ENCODE measurements at regions not wholly inside any gene's neighbourhood (a gene's known extent, or its start where the extent isn't known, plus 50 kb on each side); places are given as distances from the start of the nearest gene placed in this dataset.

DNA sequence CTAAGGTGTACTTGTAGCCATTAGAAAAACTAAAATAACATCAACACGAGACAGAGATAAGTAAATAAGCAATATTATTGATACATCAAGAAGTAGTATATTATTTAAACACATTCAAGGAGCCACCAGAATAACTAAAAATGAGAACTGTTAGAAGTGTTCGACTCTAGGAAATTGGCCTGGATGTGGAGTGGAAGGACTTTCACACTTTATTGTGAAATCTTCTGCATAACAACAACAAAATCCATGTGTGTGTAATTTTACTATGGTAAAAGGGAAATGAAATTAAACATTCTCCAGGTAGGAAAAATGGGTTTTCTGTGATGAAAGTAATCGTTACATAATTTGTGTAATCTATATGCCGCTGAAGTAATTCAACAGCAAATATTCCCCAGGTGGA is 96.3 kb upstream of the RNF152 start:
- peak in 2 of 4 donors; percentile 26 to 56 for ATAC-seq
- intact Hi-C loops (cut with DNase I), result no loop called here

GRCh38 chr18:61988100-61988499 is 95.3 kb upstream of the RNF152 start:
- DNase-seq (no peak), ATAC-seq (no peak)
- TF ChIP-seq CTCF (IDR thresholded peaks at IDR 0.05), result no peak
- no peak for TF ChIP-seq POLR2A (IDR thresholded peaks at IDR 0.05)
- Histone ChIP-seq H3K4me3 (no peak overlapping the region), H3K36me3 (no peaks in the 10 kb centered on the region), H3K27me3 (no peaks in the 10 kb centered on the region), H3K27ac (no peak overlapping the region), H3K4me1 (peaks cover 0 to 15% (median 0%) of the 10 kb centered on the region in 4 donors), H3K9me3 (no peaks in the 10 kb centered on the region)
- intact Hi-C loops (cut with DNase I), result no loop called here
- 59% methylated on average over 2 of the region's 2 CpGs for WGBS (ENCODE audit: insufficient coverage, low coverage, low lambda C conversion rate, missing lambda C conversion rate)

More for the DNA sequence above, 96.3 kb upstream of the RNF152 start:
- Histone ChIP-seq H3K27me3 (no peaks in the 10 kb centered on the region), H3K36me3 (no peaks in the 10 kb centered on the region), H3K4me1 (peaks cover 0 to 18% (median 0%) of the 10 kb centered on the region in 4 donors), H3K9me3 (no peaks in the 10 kb centered on the region), H3K4me3 (no peak overlapping the region), H3K27ac (no peak overlapping the region)
- no peak for DNase-seq
- WGBS (ENCODE audit: insufficient coverage, low coverage, low lambda C conversion rate, missing lambda C conversion rate), result 29% methylated on average over 4 of the region's 4 CpGs
- no peak for TF ChIP-seq POLR2A (IDR thresholded peaks at IDR 0.05)
- TF ChIP-seq CTCF (IDR thresholded peaks at IDR 0.05), result no peak

DNA sequence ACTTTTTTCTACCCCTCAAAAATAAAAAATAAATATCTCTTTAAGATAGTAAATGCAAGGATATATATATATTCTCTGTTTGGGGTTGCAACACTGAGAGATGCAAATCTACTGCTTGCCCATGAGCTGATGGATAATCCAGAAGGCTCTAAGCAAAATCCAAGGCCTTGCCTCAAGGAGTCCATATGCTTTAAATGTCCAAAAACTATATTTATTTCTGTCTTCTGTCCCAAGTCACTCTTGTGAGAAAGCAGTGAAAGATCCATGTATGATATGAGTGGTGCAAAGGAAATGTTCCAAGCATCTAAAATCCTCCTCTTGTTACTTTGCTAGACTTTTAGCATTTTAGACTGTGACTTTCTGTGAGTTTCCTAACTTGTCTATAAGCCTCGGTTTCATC is 92.9 kb upstream of the RNF152 start:
- 57% methylated on average over 1 of the region's 1 CpG for WGBS (ENCODE audit: insufficient coverage, low coverage, low lambda C conversion rate, missing lambda C conversion rate)
- peaks cover 0 to 7% (median 0%) of the 10 kb centered on the region in 4 donors for H3K4me1 ChIP-seq
- no peaks in the 10 kb centered on the region for H3K27me3 ChIP-seq
- intact Hi-C loops (cut with DNase I), result no loop called here
- H3K36me3 ChIP-seq, result no peaks in the 10 kb centered on the region
- TF ChIP-seq POLR2A (IDR thresholded peaks at IDR 0.05) (no peak), CTCF (IDR thresholded peaks at IDR 0.05) (no peak)
- ATAC-seq (no peak), DNase-seq (no peak)
- H3K9me3 ChIP-seq, result no peaks in the 10 kb centered on the region
- H3K27ac ChIP-seq, result no peak overlapping the region
- no peak overlapping the region for H3K4me3 ChIP-seq

GRCh38 chr18:61984349-61984748 is 91.5 kb upstream of the RNF152 start:
- Histone ChIP-seq H3K36me3 (no peaks in the 10 kb centered on the region), H3K27ac (no peak overlapping the region), H3K4me3 (no peak overlapping the region), H3K27me3 (no peaks in the 10 kb centered on the region), H3K9me3 (no peaks in the 10 kb centered on the region), H3K4me1 (peaks cover 0 to 13% (median 0%) of the 10 kb centered on the region in 4 donors)
- no peak for ATAC-seq
- no peak for DNase-seq
- no peak for TF ChIP-seq POLR2A (IDR thresholded peaks at IDR 0.05)
- TF ChIP-seq CTCF (IDR thresholded peaks at IDR 0.05), result no peak
- intact Hi-C loops (cut with DNase I), result no loop called here
- 53% methylated on average over 1 of the region's 1 CpG for WGBS (ENCODE audit: insufficient coverage, low coverage, low lambda C conversion rate, missing lambda C conversion rate)

DNA sequence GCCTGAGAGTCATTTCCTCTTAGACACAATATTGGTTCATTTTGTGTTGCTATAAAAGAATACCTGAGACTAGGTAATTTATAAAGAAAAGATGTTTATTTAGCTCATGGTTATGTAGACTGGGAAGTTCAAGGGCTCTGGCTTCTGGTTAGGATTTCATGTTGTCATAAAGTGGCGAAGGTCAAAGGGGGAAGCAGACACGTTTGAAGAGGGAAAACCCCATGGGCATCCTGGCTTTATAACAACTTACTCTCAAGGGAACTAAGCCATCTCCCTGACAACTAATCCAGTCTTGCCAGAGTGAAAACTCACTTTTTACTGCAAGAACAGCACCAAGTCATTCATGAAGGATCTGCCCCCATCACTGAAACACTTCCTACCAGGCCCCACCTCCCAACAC is 89.7 kb upstream of the RNF152 start:
- TF ChIP-seq CTCF (IDR thresholded peaks at IDR 0.05), result no peak
- TF ChIP-seq POLR2A (IDR thresholded peaks at IDR 0.05), result no peak
- H3K36me3 ChIP-seq, result no peaks in the 10 kb centered on the region
- no peaks in the 10 kb centered on the region for H3K27me3 ChIP-seq
- DNase-seq (no peak), ATAC-seq (no peak)
- intact Hi-C loops (cut with DNase I), result no loop called here
- H3K4me3 ChIP-seq, result no peak overlapping the region
- H3K27ac ChIP-seq, result no peak overlapping the region
- H3K4me1 ChIP-seq, result peaks cover 0 to 8% (median 0%) of the 10 kb centered on the region in 4 donors
- no peaks in the 10 kb centered on the region for H3K9me3 ChIP-seq
- 44% methylated on average over 2 of the region's 2 CpGs for WGBS (ENCODE audit: insufficient coverage, low coverage, low lambda C conversion rate, missing lambda C conversion rate)
